ENCODE measurements at regions not wholly inside any gene's neighbourhood (a gene's known extent, or its start where the extent isn't known, plus 50 kb on each side); places are given as distances from the start of the nearest gene placed in this dataset.

DNA sequence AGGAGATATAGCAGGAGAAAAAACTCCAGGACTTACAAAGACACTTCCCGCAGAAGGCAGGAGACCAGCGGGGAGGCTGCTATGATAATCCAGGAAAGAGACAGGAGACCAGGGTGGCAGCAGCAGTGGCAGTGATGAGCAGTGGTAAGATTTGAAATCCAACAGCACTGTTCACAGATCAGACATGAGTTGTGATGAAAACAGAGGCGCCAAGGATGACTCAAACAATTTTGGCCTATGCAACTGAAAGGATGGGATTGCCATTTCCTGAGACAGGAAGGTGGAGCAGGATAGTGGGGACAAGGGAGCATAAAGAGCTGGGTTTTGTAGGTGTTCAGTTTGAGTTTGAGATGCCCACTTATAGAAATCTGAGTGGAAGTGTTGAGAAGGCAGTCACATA, 108.6 kb upstream of the DYRK2 start:
- Histone ChIP-seq H3K9me3 (replicated peaks; ENCODE audit: control insufficient read depth, insufficient read depth, low read length) (no peaks in the 10 kb centered on the region), H4K20me1 (replicated peaks; ENCODE audit: control insufficient read depth, extremely low read depth, insufficient read depth, low read length) (no peaks in the 10 kb centered on the region), H3K4me2 (ENCODE audit: insufficient read depth, low read length) (no peak overlapping the region), H3K4me1 (ENCODE audit: control insufficient read depth, extremely low read depth, insufficient read depth, low read length) (no peaks in the 10 kb centered on the region), H3K9me1 (replicated peaks; ENCODE audit: control insufficient read depth, extremely low read depth, insufficient read depth, low read length) (no peaks in the 10 kb centered on the region), H3K27ac (ENCODE audit: insufficient read depth, low read depth, low read length) (no peak overlapping the region), H2AFZ (ENCODE audit: low read depth, low read length) (no peak overlapping the region), H3K27me3 (ENCODE audit: control insufficient read depth in 2 of 2, insufficient read depth in 2 of 2, low read length in 2 of 2) (no peaks in the 10 kb centered on the region), H3K36me3 (ENCODE audit: control insufficient read depth in 2 of 2, extremely low read depth in 1 of 2, insufficient read depth in 2 of 2, low read length in 2 of 2) (no peaks in the 10 kb centered on the region), H3K4me3 (replicated peaks in 1 of 3; ENCODE audit: insufficient read depth in 1 of 3, low read depth in 1 of 3, low read length in 3 of 3) (no peak overlapping the region), H3K9ac (replicated peaks; ENCODE audit: extremely low read depth, insufficient read depth, low read length) (no peak overlapping the region), H3K79me2 (ENCODE audit: control insufficient read depth, insufficient read depth, low read length) (no peaks in the 10 kb centered on the region)
- intact Hi-C loops (cut with micrococcal nuclease), result no loop called here
- CTCF ChIA-PET, result no interaction called here
- BruUV-seq (replicated peaks), result no TSS peak
- no peak for FAIRE-seq
- POLR2A ChIA-PET, result no interaction called here
- TF ChIP-seq POLR2AphosphoS5 (IDR thresholded peaks at IDR 0.05; ENCODE audit: insufficient read depth, low read depth, low read length) (no peak), POLR2A (IDR thresholded peaks at IDR 0.05; ENCODE audit: low read depth, low read length) (no peak), EZH2 (IDR thresholded peaks at IDR 0.05; ENCODE audit: borderline replicate concordance, low read depth, low read length, severe bottlenecking) (no peak), GATA2 (IDR thresholded peaks at IDR 0.05; ENCODE audit: insufficient read depth, insufficient read length, low read depth, low read length) (no peak), FOS (IDR thresholded peaks at IDR 0.05; ENCODE audit: borderline replicate concordance, insufficient read depth, low read length) (no peak), JUN (IDR thresholded peaks at IDR 0.05; ENCODE audit: borderline replicate concordance, insufficient read depth, insufficient read length, low read depth) (no peak), MYC (IDR thresholded peaks at IDR 0.05; ENCODE audit: low read depth, low read length) (no peak)
- TF ChIP-seq, protein P1, sequence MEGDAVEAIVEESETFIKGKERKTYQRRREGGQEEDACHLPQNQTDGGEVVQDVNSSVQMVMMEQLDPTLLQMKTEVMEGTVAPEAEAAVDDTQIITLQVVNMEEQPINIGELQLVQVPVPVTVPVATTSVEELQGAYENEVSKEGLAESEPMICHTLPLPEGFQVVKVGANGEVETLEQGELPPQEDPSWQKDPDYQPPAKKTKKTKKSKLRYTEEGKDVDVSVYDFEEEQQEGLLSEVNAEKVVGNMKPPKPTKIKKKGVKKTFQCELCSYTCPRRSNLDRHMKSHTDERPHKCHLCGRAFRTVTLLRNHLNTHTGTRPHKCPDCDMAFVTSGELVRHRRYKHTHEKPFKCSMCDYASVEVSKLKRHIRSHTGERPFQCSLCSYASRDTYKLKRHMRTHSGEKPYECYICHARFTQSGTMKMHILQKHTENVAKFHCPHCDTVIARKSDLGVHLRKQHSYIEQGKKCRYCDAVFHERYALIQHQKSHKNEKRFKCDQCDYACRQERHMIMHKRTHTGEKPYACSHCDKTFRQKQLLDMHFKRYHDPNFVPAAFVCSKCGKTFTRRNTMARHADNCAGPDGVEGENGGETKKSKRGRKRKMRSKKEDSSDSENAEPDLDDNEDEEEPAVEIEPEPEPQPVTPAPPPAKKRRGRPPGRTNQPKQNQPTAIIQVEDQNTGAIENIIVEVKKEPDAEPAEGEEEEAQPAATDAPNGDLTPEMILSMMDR (IDR thresholded peaks at IDR 0.05; ENCODE audit: extremely low read depth in 1 of 2, insufficient read depth in 1 of 2, low read depth in 1 of 2, low read length in 2 of 2), result no peak
- TF ChIP-seq, protein P2, sequence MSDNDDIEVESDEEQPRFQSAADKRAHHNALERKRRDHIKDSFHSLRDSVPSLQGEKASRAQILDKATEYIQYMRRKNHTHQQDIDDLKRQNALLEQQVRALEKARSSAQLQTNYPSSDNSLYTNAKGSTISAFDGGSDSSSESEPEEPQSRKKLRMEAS (IDR thresholded peaks at IDR 0.05; ENCODE audit: insufficient read depth, insufficient read length), result no peak
- dilution Hi-C loops (cut with MboI; ENCODE audit: extremely low pct_ligation_motif_present, low sequenced_read_pairs), result no loop called here
- no peak for DNase-seq (ENCODE audit: low read depth, low spot score)
